GM18508 (cell line): ENCODE measurements at regions not wholly inside any gene's neighbourhood (a gene's known extent, or its start where the extent isn't known, plus 50 kb on each side); places are given as distances from the start of the nearest gene placed in this dataset.

Source experiments
- ATAC-seq: cut with Tn5 transposase; IDR thresholded peaks from one replicate; pipeline ENCODE4 v1.9.1; 2021; ENCODE audit warnings: moderate number of reproducible peaks; ENCODE audit not compliant: insufficient read depth, unreplicated experiment

DNA sequence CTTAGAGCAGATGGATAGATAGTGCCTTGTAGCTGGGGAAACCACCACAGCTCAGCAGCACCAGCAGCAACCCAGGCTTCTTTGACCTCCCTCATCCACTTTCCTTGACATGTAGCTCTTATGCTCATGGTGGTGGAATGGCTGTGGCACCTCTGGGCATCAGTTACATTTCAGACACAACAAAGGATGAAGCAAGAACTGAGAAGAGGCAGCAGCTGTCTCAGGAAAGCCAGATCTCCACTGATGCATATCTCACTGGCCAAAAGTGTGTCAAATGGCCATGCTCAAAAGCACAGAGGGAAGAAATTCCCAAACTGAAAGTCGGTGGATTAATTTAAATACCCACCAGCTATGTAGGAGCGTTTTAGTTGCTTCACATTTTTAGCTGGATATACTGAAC, 671.4 kb upstream of the SALL1 start:
- ATAC-seq: no peak

- ATAC-seq: no peak
Observed at GRCh38 chr16:51821527-51821926, 670.5 kb upstream of the SALL1 start.

DNA sequence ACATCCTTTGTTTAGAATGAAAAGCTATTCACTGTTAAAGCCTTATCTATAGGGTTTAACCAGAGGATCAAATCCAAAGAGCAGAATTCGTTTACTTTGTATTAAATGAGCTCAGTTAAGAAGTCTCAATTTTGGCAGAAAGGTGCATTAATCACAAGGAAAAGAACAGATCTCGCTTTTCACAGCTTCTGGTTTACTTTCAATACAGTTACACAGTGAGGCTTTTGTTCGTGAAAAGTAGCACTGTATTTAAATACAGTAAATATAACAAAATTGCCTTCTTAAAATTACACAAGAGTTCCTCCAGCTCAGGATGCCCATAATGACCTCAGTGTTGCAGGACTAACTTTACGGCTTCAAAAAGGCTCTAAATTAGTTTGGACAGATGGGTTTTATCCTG, 669.1 kb upstream of the SALL1 start:
- no peak for ATAC-seq

DNA sequence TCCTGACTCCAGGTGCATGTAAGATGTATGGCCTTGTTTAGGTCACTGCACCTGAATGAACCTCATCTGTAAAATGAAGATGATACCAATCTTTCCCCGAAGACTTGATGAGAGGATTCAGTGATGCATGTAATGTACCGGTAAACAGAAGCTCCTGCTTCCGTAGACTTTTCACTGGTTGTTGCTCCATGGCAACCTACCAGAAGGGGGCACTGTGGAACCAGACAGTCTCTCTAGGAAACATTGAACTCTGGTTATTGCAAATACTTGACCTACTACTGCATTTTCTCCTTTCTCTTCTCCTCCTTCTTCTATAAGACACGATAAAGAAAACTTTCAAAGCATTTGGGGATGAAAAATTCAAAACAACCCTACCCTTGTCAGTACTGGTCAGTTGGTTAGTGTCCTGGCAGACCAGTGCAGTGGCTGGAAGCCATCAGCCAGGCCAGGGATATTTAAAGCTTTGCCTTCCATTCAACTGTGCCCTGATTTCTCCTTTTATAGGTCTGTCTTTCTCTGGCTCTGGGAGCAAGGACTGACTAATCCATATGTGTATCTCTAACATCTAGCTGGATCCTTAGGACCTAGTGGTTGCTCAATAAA, 667.4 kb upstream of the SALL1 start:
- ATAC-seq: no peak

GRCh38 chr16:51816929-51817328, 665.9 kb upstream of the SALL1 start:
- no peak for ATAC-seq

DNA sequence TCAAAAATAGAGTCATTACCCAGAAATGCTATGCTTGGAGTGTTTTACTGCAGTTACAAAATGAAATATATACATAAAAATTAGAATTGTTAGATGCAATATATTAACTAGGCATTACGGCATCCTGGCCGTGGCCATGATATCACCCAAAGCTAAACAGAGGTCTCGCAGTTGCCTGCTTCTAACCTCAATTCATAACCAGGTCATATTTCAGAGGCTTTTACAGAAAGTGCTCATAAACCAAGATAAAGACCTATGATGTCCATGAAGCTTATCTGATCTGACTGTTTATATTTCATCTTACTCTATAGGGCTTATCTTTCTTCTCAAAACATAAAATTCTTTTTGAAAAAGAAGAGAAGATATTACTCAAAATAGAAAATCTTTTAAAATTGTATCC, 664.5 kb upstream of the SALL1 start:
- no peak for ATAC-seq

DNA sequence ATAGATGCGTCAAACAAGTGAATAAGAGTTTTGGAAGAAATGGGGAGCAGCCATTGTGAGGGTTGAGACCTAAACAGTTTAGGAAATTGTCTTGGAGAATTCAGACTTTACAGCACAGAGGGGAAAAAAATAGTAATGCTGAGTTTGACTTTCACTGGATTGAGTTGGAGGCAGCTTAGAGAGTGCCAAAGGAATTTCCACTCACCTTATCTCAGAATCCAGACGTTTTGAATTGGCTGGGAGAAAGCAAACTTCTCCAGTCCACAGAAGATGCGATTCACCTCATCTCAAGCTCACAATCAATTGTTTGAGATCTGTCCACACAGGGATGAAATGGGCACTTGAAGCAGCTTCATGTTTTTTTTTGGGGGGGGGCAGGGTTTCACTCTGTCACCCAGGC, 663.5 kb upstream of the SALL1 start:
- no peak for ATAC-seq

- no peak for ATAC-seq
Observed at GRCh38 chr16:51813609-51814008, 662.5 kb upstream of the SALL1 start.

DNA sequence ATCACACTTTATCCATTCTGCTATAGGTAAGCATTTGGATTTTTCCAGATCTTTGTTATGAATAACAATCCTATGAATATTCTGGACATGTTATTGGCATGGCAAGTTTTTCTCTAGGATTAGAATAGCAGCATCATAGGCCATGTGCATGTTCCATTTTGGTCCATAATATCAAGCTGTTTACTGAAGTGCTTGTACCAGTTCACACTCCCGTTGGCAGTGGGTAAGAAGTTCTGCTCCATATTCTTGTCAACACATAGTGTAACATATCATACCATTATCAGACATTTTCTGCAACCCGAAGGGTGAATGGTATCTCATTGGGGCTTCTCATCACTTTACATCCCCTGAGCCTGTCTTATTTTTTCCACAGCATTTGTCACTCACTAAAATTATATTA, 661.9 kb upstream of the SALL1 start:
- ATAC-seq: no peak

GRCh38 chr16:51807551-51807950, 656.5 kb upstream of the SALL1 start:
- no peak for ATAC-seq

DNA sequence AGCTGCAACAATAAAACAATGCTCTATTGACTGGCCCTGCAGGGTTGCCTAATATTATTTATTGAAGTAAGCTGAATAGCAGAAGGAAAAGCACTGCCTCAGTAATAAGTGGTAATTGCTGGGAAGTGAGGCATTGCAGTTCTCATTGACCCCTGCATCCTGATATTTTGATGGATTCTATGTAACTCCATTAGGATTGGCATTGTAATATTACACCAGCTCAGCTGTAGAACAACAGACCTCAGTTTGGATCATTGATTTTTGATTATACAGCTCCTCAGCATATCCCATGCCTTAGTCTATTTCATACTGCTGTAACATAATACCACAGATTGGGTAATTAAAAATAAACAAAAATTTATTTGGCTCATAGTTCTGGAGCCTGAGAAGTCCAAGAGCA, 650.6 kb upstream of the SALL1 start:
- no peak for ATAC-seq

DNA sequence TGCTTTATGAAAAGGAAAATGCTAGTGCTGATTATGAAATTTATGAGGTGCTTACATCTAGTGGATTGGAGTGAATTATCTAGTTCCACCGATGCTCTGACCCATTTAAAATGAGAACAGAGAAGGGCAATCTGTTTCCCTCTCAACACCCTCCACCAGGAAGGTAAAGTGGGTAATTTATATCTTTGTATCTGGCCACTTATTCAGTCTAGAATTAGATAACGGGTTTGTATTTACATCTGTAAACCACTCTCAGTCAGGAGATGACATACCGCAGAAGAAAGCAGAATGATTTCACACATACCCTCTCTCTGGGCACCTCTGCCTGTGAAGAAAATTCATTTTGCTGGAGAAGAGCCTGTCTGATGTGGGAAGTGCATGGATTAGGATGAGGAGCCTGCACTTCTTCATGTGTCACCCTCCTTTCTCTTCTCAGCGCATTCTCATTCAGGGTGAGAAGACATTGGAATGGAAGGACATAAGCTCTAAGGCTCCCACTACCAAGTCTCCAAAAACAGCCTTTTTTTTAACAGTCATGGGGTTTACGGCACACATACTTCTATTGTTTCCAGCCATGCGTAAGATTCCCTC, 646.7 kb upstream of the SALL1 start:
- no peak for ATAC-seq

DNA sequence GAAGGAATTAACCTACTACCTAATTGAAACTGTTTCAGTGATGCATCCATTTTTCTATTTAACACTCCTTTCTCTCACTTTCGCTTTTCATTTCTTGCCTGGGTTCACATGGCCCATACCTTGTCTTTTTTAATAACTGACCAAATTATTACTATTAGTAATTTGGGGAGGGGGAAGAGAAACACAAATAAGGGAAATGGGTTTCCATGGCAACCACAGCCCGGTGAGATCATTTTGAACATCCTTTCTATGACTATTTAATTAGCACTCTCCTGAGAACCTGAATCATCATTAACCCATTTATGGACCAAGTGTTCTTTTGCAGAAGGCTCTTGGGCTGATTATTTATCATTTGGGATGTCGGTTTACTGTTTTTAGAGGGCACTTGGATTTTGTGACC, 628.2 kb upstream of the SALL1 start:
- no peak for ATAC-seq

DNA sequence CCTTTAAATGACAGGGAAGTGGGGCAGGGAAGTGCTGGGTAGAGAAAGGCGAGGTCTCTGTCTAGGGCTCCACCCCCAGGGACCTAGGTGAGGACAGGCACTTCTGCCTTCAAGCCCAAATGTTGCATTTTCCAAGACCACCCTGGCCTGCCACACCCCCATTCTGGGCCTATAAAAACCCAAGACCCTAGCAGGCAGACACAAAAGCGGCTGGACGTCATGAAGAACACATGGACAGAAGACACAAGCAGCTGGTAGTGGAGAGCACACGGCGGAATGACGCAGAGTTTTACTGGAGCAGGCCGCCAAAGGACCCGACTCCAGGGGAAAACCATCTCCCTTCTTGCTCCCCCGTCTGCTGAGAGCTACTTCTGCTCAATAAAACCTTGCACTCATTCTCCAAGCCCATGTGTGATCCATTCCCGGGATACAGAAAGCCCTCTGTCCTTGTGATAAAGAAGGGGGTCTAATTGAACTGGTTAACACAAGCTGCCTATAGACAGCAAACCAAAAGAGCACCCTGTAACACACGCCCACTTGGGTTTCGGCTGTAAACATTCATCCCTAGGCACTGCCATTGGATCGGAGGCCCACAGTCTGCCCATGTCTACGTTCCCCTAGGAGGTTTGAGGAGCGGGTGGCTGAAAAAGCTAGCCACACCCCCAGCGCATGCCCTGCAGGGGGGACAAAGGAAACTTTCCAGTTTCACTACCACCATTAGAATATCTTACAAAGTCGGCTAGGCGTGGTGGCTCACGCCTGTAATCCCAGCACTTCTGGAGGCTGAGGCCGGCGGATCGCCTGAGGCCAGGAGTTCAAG, 622.2 kb upstream of the SALL1 start:
- ATAC-seq: no peak

DNA sequence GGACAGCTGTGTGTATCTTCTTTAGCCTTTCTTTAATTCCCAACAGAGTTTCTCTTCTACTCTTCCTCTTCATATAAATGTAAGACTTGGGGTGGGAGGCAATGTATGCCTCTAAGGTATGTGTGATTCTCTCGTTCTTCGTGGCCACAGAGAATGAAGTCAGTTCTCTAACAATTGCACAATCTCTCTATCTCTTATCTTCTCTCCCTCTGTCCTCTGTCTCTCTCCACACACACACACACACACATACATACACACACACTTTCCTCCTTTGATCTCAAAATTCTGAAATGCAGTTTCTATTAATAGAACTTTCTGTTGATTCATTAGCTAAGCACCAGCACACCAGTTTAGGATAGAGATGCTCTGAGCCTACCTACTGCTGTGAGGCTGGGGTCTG, 615.7 kb upstream of the SALL1 start:
- ATAC-seq: no peak

DNA sequence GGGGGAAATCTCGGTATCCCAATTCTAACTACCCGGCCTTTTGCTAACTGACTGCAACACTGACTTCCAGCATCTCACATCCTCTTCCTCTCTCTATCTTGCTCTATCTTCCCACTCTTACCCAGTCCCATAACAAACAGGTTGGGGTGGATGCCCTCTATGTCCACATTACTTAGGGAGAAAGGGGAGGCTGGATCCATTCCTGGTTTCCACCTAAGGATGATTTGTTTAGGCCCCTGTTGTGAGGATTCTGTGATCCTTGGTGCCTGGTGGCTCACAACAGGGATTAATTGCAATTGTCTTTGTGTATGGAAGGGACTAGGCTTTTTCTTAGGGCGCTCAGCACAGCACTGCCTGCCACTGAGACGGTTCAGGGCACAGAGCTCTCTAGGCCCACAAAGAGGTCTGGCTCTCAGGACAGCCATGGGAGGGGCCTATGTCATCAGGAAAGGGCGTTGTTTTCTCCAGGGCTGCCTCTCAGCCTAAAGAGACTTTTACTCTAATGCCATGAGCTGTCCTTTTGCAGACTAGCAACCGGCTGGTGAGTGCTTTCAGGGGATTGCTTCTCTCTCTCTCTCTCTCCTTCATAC, 612.1 kb upstream of the SALL1 start:
- no peak for ATAC-seq

DNA sequence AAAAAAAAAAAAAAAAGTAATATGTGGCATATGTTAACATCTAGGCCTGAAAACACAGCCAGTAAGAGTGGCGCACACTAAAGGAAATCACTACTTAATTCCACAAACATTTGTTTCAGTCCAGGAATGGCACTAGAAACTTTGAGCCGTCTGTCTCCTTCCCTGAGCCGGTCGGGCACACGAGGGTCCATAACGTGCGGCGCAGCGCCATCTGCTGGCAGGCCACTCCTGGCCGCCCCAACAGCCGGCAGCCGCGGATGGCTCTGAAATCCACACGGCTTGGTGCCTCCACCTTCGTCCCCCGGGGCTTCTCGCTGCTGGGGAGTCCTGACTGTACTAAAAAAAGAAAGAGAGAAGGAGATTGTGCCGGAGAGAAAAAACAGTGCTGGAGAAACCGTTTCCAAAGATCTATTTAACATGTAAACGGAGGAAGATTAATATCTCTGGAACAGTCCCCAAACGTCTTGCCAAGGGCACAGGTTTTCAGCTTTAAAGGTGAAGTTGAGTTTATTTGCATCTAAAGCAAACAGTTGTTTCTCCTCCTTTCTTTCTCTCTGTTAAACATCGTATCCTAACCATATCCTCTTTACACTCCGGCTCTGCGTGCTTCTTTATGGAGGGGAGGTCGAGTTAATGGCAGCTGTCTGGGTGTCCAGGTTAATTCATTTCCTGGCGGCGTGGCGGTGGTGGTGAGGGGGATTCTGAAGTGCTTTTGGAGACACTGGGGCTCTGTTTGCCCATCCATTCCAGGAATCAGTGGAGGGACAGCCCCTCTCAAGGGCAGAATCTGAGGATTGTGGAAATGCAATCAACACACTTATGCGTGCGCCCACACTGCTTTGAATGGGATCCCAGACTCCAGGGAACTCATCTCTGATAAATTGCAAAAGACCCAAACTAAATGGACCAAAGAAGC, 611.3 kb upstream of the SALL1 start:
- no peak for ATAC-seq

DNA sequence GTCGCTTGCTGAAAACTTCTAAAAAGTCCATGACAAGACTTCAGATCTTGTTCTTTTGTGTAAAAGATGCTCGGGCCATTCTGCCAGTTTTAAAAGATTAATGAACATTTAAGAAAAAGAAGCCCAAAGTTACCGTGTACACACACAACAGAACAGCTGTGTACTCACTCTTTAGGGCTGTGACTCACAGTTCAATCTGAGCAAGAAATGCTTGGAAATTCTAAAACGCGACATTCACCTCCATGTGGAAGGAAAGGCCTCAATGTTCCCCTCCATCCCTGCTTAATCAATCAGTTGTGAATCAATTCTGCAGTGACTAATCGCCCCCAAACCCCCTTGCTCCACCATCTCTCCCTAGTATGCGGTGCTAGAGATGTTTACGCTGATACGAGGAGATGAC, 609.9 kb upstream of the SALL1 start:
- ATAC-seq: no peak

GRCh38 chr16:51759999-51760398, 608.9 kb upstream of the SALL1 start:
- ATAC-seq: no peak

DNA sequence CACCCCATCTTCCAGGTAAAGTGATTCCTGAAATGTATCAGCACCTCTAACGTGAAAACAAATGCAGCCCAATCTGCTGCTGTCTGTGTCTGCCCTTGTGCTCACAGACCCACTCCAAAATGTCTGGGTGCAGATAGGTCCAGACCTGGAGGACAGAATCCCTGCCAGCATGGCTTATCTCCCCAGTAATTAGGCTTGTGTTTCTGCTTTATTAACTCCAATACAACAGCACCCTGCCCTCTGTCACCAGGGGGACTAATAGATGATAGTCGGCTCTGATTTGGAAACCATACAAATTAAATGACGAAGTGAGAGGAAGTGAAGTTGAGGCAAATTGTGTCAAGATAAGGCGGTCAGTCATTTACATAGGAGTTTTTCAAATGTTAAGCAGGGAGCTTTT, 608.3 kb upstream of the SALL1 start:
- ATAC-seq: no peak
